HG03571 (cell line): ENCODE measurements at regions not wholly inside any gene's neighbourhood (a gene's known extent, or its start where the extent isn't known, plus 50 kb on each side); places are given as distances from the start of the nearest gene placed in this dataset.
"Not testable (repeated sequence)": the region's sequence is repeated elsewhere in the genome, so short reads cannot be mapped to it uniquely, and the experiment has no call there.

Experiments used
- ATAC-seq: cut with Tn5 transposase; IDR thresholded peaks from one replicate; pipeline ENCODE4 v1.9.1; 2021; ENCODE audit not compliant: unreplicated experiment

- ATAC-seq = no peak
These were observed 769.3 kb downstream of the SORCS1 start for GRCh38 chr10:106395041-106395749.

- no peak for ATAC-seq
These were observed 771.7 kb downstream of the SORCS1 start for GRCh38 chr10:106392778-106393177.

DNA sequence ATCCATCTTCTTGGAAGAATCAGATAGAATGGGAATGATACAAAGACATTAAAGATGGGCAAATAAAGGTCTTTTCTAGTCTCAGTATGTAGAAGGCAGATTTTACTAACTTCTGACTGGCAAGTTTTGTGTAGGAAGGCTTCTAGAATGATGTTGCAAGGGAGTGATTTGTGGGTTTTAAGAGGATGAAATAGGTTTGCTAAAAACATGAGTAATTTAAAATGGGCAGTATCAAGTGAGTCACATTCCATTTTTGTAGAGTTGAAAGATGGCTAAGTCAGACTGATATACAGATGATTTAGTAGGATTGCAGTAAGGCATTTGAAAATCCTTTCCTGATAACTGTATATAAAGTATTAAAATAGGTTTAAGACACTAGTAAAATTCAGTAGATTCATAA lies 777.4 kb downstream of the SORCS1 start:
- ATAC-seq = no peak

- ATAC-seq = no peak
These were observed 780.0 kb downstream of the SORCS1 start for GRCh38 chr10:106384496-106384895.

DNA sequence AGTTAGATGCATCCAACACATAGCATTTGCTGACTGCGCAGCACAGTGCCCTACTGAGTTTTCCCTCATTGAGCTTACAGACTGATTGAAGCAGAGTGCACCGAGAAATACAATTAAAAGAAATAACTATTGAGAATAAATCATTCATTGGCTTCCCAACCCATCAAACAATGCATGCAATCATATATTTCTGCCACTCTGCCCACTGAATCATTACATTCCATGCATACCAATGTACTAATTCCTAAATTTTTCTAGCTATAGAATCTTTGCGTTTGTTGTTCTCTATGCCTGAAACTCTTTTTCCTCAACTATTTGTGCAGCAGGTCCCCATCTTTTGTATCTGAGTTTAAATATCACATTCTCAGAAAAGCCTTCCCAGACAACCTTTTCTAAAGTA lies 783.8 kb downstream of the SORCS1 start:
- ATAC-seq = no peak

DNA sequence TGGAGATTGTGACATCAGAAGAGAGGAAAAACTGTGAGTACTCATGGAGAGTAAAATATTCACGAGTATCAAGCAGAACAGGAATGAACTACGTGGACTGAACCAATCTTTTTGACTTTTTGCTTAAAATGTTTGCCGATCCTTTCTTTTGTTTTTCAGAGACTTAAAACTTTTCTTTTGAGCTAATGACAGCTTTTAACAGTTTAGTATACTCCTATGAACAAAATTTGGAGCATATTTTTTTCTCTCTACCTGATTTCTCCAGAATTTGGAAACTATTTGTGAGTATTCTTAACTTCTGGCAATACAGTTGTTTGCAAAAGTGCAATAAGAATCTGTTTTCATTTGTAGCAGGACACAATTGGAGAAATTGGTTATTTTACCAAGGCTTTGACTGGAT lies 786.3 kb downstream of the SORCS1 start:
- no peak for ATAC-seq

- no peak for ATAC-seq
These were observed 793.8 kb downstream of the SORCS1 start for GRCh38 chr10:106370751-106371150.

DNA sequence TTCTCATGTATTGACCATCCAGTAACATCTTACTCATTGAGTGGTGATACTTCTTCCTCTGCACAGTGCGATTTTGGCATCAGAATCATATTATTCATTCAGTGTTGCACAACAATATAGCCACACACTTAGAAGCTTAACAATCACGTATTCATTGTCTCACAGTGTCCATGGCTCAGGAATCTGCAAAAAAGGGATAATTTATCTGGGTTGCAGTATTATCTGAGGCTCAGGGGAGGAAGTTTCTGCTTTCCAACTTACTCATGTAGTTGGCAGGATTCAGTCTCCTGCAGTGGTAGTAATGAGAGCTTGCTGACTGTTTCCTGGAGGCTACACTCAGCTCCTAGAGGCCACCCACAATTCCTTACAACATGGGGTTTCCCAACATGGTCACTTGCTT lies 803.6 kb downstream of the SORCS1 start:
- no peak for ATAC-seq

- no peak for ATAC-seq
These were observed 809.1 kb downstream of the SORCS1 start for GRCh38 chr10:106355450-106355849.

DNA sequence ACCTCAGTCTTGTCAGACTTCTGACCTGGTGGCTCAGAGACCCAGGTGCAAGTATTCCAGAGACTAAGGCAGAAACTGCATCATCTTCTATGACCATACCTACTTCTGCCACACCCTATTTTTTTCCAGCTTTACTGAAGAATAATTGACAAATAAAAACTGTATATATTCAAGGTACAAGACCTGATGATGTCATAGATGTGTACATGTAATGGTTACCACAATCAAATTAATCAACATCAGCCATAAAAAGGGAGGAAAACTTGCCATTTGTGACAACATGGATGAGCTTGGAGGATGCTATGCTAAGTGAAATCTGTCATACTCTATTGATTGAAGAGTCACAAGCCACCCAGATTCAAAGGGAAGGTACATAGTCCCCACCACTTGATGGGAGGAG lies 815.6 kb downstream of the SORCS1 start:
- ATAC-seq = no peak

DNA sequence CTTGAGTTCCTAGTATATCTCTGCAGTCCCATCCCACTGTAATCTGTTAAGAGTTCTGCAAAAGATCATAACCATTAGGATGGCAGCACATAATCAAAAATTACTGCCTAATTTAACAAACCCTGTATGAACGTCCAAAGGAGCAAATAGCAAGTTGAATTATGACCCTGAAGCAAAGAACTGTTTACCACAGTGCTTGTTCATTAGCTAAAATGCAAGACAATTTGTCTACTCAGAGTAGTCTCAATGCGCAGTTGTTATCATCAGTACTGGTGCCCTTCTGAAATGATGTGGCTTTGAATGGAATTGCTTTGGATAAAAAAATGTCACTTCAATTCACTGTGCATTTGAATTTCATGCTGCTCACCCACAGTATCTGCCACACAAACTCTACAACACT lies 817.0 kb downstream of the SORCS1 start:
- ATAC-seq = no peak

DNA sequence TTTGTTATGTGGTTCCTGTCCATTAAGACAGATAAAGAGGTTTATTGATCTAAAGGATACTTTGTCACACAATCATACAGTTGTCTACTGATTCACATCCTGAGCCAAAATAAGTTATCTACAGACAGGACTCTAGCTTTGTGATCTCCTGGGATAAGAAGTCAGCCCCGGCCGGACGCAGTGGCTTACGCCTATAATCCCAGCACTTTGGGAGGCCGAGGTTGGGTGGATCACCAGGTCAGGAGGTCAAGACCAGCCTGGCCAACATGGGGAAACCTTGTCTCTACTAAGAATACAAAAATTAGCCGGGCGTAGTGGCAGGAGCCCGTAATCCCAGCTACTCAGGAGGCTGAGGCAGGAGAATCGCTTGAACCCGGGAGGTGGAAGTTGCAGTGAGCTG lies 821.0 kb downstream of the SORCS1 start:
- not testable (repeated sequence) for ATAC-seq

- no peak for ATAC-seq
These were observed 823.1 kb downstream of the SORCS1 start for GRCh38 chr10:106341356-106341755.

- no peak for ATAC-seq
These were observed 826.0 kb downstream of the SORCS1 start for GRCh38 chr10:106338486-106338885.

DNA sequence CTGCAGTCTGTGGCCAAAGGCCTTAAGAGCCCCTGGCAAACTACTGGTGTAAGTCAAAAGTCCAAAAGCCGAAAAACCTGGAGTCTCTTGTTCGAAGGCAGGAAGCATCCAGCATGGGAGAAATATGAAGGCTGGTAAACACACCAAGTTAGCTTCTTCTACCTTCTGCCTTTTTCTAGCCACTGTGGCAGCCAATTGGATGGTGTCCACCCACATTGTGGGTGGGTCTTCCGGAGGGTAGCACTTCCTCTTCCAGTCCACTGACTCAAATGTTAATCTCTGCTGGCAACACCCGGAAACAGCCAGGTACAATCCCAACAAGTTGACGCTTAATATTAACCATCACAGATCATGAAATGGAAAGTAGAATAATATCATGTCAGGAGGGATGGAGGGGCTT lies 827.6 kb downstream of the SORCS1 start:
- no peak for ATAC-seq

DNA sequence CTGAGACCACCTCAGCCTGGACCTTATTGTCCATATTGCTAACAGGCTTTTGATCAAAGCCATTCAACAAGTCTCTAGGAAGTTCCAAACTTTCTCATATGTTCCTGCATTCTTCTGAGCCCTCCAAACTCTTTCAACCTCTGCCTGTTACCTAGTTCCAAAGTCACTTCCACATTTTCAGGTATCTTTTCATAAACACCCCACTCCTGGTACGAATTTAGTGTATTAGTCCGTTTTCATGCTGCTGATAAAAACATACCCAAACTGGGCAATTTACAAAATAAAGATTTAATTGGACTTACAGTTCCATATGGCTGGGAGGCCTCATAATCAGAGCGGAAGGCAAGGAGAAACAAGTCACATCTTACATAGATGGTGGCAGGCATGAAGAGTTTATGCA lies 836.8 kb downstream of the SORCS1 start:
- ATAC-seq = no peak

GRCh38 chr10:106320876-106321275 lies 843.6 kb downstream of the SORCS1 start:
- ATAC-seq = no peak

DNA sequence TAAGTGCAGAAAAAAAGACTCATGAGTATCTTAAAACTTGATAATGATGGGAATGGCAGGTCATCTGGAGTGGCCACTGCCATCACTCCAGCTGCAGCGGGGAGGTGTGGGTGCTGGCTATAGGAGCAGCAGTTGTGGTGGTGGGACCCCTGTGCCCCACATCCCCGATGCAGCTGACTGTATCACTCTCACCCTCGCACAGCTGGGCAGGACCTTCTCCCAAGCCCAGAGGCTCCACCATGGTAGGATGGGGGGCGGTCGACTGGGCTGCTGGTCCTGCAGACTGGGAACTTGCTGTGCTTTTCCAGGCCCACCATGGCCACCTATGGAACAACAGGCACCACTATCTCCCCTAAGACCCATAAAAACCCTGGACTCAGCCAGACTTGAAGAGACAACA lies 844.4 kb downstream of the SORCS1 start:
- ATAC-seq = no peak

DNA sequence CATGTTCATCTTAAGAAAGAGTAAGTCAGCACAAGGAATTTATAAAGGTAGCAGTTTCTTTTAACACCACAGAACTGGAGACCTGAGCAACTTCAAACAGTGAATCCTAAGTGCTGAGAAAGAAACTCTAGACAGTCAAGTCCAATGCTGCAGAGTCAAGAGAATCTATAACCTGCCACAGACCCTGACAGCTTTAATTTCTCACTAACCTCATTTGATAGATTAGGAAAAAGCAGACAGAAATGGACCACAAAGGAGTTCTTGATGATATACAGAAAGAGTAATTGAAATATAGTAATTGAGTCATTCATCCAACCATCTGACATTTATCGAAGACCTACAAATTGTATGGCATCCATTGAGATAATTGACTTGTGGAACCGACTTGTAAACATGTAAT lies 847.0 kb downstream of the SORCS1 start:
- ATAC-seq = no peak

DNA sequence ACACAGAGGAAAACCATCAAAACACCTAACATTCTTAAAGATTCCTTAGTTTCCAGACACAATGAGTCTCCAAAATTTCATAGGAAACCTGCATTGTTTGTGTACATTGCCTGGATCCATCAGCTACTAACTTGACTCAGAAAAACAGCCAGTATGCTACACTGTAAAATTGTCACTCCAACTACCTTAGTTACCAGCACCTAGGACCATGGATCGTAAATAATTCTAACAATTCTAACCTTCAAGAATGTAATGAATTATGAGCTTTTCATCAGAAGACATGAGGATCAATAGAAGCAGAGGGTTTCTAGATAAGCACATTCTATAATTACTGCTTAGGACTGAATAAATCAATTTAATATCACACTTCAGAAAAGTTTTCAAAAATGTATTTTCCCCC lies 851.5 kb downstream of the SORCS1 start:
- no peak for ATAC-seq

- no peak for ATAC-seq
These were observed 852.4 kb downstream of the SORCS1 start for GRCh38 chr10:106312087-106312486.

DNA sequence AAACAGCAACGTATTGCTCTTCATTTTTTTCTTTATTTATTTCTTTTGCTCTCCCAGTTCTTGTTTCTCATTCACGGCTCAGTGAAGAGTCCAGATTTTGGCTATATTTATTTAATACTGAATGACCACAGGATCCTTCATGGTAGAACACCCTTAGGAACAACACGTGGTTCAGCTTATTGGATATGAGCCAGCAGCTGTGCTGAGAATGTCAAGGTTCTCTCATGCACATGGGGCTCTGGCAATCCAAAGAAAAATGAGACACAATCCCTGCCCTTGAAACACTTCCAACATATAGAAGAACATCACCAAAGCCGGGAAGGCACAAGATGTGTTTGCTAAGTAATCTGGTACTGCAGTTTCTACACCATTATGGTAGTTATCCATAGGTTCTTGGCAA lies 852.9 kb downstream of the SORCS1 start:
- ATAC-seq = no peak

- no peak for ATAC-seq
These were observed 853.9 kb downstream of the SORCS1 start for GRCh38 chr10:106310596-106310995.
